Eye (tissue), 1 donor: ENCODE measurements at regions not wholly inside any gene's neighbourhood (a gene's known extent, or its start where the extent isn't known, plus 50 kb on each side); places are given as distances from the start of the nearest gene placed in this dataset.

Experiments used
- DNase-seq: peaks from one replicate; pipeline ENCODE4 v3.0.0-alpha.2; 2015

DNA sequence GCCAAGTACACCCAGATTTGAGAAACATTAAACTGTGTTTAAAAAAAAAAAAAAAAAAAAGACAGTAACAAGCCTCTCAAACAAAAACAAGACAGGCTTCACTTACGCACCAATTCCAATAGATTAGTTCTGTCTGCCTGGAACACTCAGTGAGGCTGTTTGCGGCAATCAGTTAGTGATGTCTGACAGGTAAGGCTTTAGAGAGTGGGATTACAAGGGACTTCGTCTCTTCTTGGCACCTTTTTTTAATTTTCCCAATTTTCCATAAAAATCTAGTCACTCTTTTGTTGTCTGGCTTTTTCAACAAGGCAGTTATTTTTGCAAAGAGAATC is 79.6 kb downstream of the NCOR2 start:
- no peak for DNase-seq

GRCh38 chr12:124487066-124487833 is 80.2 kb downstream of the NCOR2 start:
- peak; percentile 67 for DNase-seq

GRCh38 chr12:124486346-124486963 is 81.0 kb downstream of the NCOR2 start:
- no peak for DNase-seq

DNA sequence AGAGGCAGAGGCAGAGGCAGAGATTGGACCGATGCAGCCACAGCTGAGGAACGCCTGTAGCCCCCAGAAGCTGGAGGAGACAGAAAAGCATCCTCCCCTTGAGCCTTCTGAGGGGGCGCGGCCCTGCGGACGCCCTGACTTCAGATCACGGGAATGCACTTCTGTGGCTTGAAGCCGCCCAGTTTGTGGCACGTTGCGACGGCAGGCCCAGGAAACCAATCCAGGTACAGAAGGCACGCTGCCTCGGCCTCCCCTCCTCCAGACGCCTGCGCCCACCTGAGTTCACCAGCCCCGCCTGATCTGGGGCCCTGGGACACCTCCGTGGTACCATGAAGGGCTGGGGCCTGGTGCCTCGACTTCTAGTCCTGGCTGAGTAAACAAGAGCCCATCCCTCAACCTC is 82.0 kb downstream of the NCOR2 start:
- DNase-seq: no peak

GRCh38 chr12:124484526-124484953 is 82.9 kb downstream of the NCOR2 start:
- DNase-seq: no peak

DNA sequence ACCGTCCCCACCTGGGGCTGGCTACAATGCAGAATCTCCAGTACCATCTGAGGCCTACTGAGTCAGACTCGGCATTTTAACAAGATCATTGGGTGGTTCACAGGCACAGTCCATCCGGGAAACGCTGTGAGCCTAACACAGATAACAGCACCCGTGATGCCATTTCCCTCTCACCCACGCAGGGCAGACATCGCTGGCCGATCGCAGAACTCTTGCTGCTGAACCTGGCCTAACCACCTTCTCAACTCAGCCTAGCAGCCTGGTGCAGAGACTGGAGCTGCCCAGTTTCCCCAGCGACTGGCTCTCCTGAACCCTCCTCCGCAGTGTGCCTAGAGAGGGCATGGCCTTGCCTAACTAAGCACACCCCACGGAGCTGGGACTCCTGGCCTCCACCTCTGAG is 83.3 kb downstream of the NCOR2 start:
- DNase-seq: no peak

DNA sequence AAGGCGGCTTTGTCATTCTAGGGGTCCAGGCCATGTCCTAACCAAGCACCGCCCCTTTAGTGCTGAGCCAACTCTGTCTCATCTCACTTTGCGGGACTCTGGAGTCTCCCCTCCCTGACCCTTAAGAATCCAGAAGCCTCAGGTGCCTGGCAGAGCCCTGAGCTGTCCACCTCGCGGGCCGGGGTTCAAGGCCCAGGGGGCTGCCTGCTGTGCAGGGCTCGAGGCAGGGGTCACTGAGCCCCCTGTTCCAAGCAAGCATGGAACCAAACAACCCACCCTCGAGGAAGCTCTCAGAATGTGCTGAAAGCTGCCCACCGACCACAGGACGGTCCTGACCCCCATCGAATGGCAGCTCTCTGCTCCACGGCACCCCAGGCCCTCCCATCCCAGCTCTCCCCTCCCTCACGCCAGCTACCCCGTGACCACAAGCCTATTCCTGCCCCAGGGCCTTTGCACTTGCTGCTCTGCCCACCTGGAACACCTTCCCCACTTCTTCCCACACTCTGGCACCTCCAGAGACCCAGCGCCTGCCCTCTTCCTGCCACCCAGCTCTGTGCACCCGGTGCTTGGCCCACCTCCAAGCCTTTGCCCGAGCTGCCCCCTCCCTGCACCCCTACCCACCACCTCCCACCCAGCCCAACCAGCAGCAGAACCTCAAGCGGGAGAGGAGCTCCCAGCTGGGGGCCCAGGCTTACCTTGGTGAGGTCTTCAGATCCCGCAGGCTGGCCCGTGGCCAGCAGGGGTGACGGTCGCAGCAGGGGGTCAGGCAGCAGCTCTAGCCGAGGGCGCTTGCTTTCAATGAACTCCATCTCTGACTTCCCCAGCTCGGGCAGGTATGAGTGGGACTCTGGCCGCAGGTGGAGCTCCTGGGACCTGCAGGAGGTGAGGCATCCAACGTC is 84.3 kb downstream of the NCOR2 start:
- no peak for DNase-seq

DNA sequence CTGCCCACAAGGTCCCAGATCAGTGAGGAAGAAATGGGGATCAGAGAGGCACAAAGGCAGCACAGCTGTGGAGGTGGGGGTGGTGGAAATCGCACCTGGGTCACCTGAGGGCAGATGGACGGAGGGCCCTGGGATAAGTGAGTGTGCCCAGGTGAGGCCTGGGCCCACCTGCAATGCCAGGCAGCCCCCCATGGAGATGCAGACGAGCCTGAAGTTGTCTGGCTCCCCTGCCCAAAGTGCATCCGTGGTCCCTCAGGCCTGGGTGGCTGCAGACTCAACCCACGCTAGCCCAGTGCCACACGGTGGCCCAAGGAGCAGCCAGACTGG is 84.9 kb downstream of the NCOR2 start:
- DNase-seq: no peak

GRCh38 chr12:124481772-124482566 is 85.4 kb downstream of the NCOR2 start:
- no peak for DNase-seq

- DNase-seq: no peak
These were observed 86.1 kb downstream of the NCOR2 start for GRCh38 chr12:124481257-124481750.

GRCh38 chr12:124480469-124481256 is 86.7 kb downstream of the NCOR2 start:
- DNase-seq: peak; percentile 60

GRCh38 chr12:124479680-124480468 is 87.5 kb downstream of the NCOR2 start:
- no peak for DNase-seq

GRCh38 chr12:124478985-124479645 is 88.3 kb downstream of the NCOR2 start:
- no peak for DNase-seq

GRCh38 chr12:124478416-124478815 is 89.0 kb downstream of the NCOR2 start:
- DNase-seq: no peak

GRCh38 chr12:124477107-124477915 is 90.1 kb downstream of the NCOR2 start:
- no peak for DNase-seq

- no peak for DNase-seq
These were observed 91.4 kb downstream of the NCOR2 start for GRCh38 chr12:124476011-124476400.

GRCh38 chr12:124475295-124476010 is 92.0 kb downstream of the NCOR2 start:
- DNase-seq: no peak

- DNase-seq: no peak
These were observed 92.7 kb downstream of the NCOR2 start for GRCh38 chr12:124474709-124475108.

DNA sequence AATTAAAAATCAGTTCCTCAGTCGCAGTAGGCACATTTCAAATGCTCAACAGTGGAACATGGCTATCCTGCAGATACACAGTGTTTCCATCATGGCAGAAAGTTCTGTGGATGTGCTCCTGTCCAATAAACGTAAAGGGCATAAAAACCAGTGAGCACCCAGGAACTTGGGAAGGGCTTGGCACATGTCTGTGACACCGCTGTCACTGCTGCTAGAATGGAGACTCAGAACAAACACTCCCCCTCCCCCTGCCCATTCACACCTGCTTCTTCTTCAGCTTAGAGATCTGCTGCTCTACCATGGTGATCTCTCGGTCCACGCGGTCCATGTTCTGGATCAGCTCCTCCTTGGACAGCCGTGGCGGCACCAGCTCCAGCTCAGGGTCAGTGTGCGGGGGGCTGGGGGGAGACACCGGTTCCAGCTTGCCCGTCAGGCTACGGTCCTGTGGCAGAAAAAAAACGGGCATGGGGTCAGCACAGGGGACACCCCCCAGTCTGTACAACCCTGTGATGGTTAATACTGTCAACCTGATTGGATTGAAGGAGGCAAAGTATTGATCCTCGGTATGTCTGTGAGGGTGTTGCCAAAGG is 94.6 kb downstream of the NCOR2 start:
- no peak for DNase-seq
